ENCODE measurements at regions not wholly inside any gene's neighbourhood (a gene's known extent, or its start where the extent isn't known, plus 50 kb on each side); places are given as distances from the start of the nearest gene placed in this dataset.

DNA sequence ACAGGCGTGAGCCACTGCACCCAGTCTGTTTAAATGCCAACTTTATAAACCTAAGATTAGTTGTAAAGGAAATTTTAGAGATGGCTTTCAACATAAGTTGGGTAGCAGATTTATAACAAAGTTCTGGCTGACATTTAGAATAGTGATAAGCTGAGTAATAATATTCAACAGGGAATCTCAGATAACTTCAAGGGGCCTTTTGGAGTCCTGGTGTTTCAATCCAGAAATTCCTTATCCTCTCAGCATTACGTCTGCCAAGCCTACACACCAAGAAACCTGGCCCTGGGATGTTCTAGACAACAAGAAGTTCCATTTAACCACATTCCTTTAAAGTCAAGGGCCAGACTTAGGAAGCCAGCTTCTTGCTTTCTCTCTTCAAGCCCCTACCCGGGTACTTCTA, 59.5 kb upstream of the DYRK2 start (continued):
- TF ChIP-seq, protein P1, sequence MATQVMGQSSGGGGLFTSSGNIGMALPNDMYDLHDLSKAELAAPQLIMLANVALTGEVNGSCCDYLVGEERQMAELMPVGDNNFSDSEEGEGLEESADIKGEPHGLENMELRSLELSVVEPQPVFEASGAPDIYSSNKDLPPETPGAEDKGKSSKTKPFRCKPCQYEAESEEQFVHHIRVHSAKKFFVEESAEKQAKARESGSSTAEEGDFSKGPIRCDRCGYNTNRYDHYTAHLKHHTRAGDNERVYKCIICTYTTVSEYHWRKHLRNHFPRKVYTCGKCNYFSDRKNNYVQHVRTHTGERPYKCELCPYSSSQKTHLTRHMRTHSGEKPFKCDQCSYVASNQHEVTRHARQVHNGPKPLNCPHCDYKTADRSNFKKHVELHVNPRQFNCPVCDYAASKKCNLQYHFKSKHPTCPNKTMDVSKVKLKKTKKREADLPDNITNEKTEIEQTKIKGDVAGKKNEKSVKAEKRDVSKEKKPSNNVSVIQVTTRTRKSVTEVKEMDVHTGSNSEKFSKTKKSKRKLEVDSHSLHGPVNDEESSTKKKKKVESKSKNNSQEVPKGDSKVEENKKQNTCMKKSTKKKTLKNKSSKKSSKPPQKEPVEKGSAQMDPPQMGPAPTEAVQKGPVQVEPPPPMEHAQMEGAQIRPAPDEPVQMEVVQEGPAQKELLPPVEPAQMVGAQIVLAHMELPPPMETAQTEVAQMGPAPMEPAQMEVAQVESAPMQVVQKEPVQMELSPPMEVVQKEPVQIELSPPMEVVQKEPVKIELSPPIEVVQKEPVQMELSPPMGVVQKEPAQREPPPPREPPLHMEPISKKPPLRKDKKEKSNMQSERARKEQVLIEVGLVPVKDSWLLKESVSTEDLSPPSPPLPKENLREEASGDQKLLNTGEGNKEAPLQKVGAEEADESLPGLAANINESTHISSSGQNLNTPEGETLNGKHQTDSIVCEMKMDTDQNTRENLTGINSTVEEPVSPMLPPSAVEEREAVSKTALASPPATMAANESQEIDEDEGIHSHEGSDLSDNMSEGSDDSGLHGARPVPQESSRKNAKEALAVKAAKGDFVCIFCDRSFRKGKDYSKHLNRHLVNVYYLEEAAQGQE (IDR thresholded peaks at IDR 0.05; ENCODE audit: low read depth) = no peak
- TF ChIP-seq CEBPB (IDR thresholded peaks at IDR 0.05; ENCODE audit: low read depth) = no peak
- TF ChIP-seq SRF (IDR thresholded peaks at IDR 0.05; ENCODE audit: low read depth) = no peak
- no peak for TF ChIP-seq SIN3A (IDR thresholded peaks at IDR 0.05; ENCODE audit: low read depth)
- no peak for TF ChIP-seq TCF7L2 (IDR thresholded peaks at IDR 0.05; ENCODE audit: borderline replicate concordance, extremely low read depth, insufficient read depth, insufficient read length)
- TF ChIP-seq SP1 (IDR thresholded peaks at IDR 0.05; ENCODE audit: low read depth) = no peak
- TF ChIP-seq EZH2phosphoT487 (IDR thresholded peaks at IDR 0.05; ENCODE audit: borderline replicate concordance) = no peak
- no peak for TF ChIP-seq ATF3 (IDR thresholded peaks at IDR 0.05)

DNA sequence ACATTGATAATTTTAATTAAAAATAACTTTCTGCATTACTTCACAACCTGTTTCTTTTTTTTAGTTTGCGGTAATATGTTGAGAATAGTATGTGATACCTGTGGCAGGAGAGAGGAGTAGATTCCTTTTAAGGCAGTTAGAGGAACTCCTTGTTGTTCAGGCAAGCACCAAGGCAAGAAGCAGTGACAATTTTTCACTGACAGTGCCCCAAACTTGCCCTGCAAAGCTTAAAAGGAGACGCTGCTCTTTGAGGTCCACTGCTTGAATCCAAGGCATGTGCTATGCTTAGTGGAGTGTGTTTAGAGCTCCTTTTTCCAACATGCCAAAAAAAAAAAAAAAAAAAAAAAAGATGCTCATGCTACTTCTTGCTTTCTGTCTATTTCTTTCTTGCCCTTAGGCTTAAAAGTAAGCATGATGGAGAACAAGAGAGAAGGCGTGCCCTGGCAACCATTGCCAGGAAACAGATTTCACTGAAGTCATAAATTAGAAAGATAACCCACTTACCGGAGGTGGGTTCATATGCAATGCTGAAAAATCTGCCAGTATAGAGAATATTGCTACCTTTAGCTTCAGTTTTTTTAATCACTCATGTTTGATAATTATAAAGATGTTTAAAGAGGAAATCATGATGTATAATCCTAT, 58.3 kb upstream of the DYRK2 start:
- CTCF ChIA-PET = no interaction called here
- no peaks in the 10 kb centered on the region for H3K36me3 ChIP-seq (ENCODE audit: control insufficient read depth in 1 of 2, insufficient read depth in 2 of 2, low read length in 2 of 2)

More for the DNA sequence above, 58.3 kb upstream of the DYRK2 start:
- no peaks in the 10 kb centered on the region for H3K79me2 ChIP-seq (ENCODE audit: insufficient read depth, low read length)
- H3K4me3 ChIP-seq (replicated peaks in 1 of 2; ENCODE audit: low read depth in 1 of 2, low read length in 2 of 2) = no peak overlapping the region
- ChIA-PET RAD21 (ENCODE audit: low non-redundant PET in 1 of 2, low total read pairs in 2 of 2, uncharacterized antibody in 2 of 2, unreplicated experiment in 2 of 2) (interaction anchor here in 1 of 2 experiments (0.7 kb wide), 1 partner anchor 58 kb away, joined by 7 read pairs; no protein-coding TSS in a partner anchor), POLR2A (interaction anchor here (0.7 kb wide), 1 partner anchor 15 kb away, joined by 3 read pairs; no protein-coding TSS in a partner anchor)
- H3K27ac ChIP-seq (ENCODE audit: low read depth, low read length) = no peak overlapping the region
- H3K4me2 ChIP-seq (ENCODE audit: low read length) = no peak overlapping the region
- H3K9me3 ChIP-seq (ENCODE audit: control insufficient read depth in 1 of 2, insufficient read depth in 1 of 2, low read depth in 1 of 2, low read length in 2 of 2) = no peaks in the 10 kb centered on the region
- H3K9ac ChIP-seq (ENCODE audit: low read length) = no peak overlapping the region
- BruUV-seq (replicated peaks) = no TSS peak
- no peaks in the 10 kb centered on the region for H4K20me1 ChIP-seq (ENCODE audit: insufficient read depth)
- TF ChIP-seq ATF3 (IDR thresholded peaks at IDR 0.05) (no peak), SIN3A (IDR thresholded peaks at IDR 0.05; ENCODE audit: low read depth) (no peak), ELF1 (IDR thresholded peaks at IDR 0.05; ENCODE audit: borderline replicate concordance, low read depth) (no peak), ZFX (IDR thresholded peaks at IDR 0.05) (no peak)
- H3K4me1 ChIP-seq (ENCODE audit: control insufficient read depth in 1 of 2, insufficient read depth in 2 of 2, low read length in 2 of 2) = peaks cover 18 to 34% of the 10 kb centered on the region in 2 experiments
- no peak for DNase-seq (ENCODE audit: low read depth, low spot score)
- H2AFZ ChIP-seq (ENCODE audit: low read depth, low read length, poor library complexity, severe bottlenecking) = no peak overlapping the region
- intact Hi-C loops (cut with micrococcal nuclease) = no loop called here
- no peak for ATAC-seq
- no peaks in the 10 kb centered on the region for H3K9me2 ChIP-seq (ENCODE audit: insufficient read depth)
- no peaks in the 10 kb centered on the region for H3K27me3 ChIP-seq (ENCODE audit: insufficient read depth, low read length)
